ENCODE measurements at regions not wholly inside any gene's neighbourhood (a gene's known extent, or its start where the extent isn't known, plus 50 kb on each side); places are given as distances from the start of the nearest gene placed in this dataset.

- Histone ChIP-seq H4K8ac (ENCODE audit: extremely low read depth, insufficient read depth, low read length) (no peak overlapping the region), H3K4me1 (replicated peaks in 1 of 4; ENCODE audit: control insufficient read depth in 3 of 4, insufficient read depth in 4 of 4, low read length in 3 of 4) (no peaks in the 10 kb centered on the region), H2AK5ac (ENCODE audit: low read depth, low read length) (no peak overlapping the region), H3K4ac (replicated peaks; ENCODE audit: insufficient read length, low read depth, low read length) (no peak overlapping the region), H2BK15ac (ENCODE audit: low read length) (no peak overlapping the region), H3K56ac (replicated peaks; ENCODE audit: insufficient read length, low read depth, low read length) (no peak overlapping the region), H2BK5ac (ENCODE audit: low read depth, low read length) (no peak overlapping the region), H3K9me3 (ENCODE audit: insufficient read depth in 2 of 2, low read depth in 1 of 2, low read length in 1 of 2) (no peaks in the 10 kb centered on the region), H4K5ac (ENCODE audit: insufficient read length, low read depth, low read length) (no peak overlapping the region), H3K4me2 (ENCODE audit: insufficient read depth in 1 of 2, low read depth in 2 of 2, low read length in 2 of 2) (no peak overlapping the region), H3K14ac (ENCODE audit: insufficient read length) (no peak overlapping the region), H2BK20ac (ENCODE audit: low read length) (no peak overlapping the region), H3K23me2 (ENCODE audit: low read depth, low read length) (no peaks in the 10 kb centered on the region), H3K79me1 (ENCODE audit: low read depth, low read length) (no peaks in the 10 kb centered on the region), H4K20me1 (replicated peaks in 1 of 2; ENCODE audit: control insufficient read depth in 1 of 2, insufficient read depth in 2 of 2, low read length in 2 of 2) (no peaks in the 10 kb centered on the region), H2BK12ac (ENCODE audit: low read depth, low read length) (no peak overlapping the region), H3K79me2 (ENCODE audit: control insufficient read depth in 1 of 2, insufficient read depth in 2 of 2, low read length in 2 of 2) (no peaks in the 10 kb centered on the region), H2BK120ac (replicated peaks; ENCODE audit: low read depth, low read length) (no peak overlapping the region), H3K4me3 (ENCODE audit: extremely low read depth in 1 of 4, insufficient read depth in 2 of 4, low read depth in 3 of 4, low read length in 4 of 4) (no peak overlapping the region), H2AFZ (ENCODE audit: low read length) (no peak overlapping the region), H3K27ac (ENCODE audit: low read depth, low read length) (no peak overlapping the region), H3K18ac (ENCODE audit: extremely low read depth, low read length) (no peak overlapping the region), H3K36me3 (ENCODE audit: control insufficient read depth in 2 of 4, insufficient read depth in 4 of 4, low read length in 3 of 4) (no peaks in the 10 kb centered on the region), H3K23ac (ENCODE audit: insufficient read length) (no peak overlapping the region), H3K27me3 (replicated peaks in 1 of 4; ENCODE audit: control insufficient read depth in 3 of 4, extremely low read depth in 1 of 4, insufficient read depth in 3 of 4, low read length in 3 of 4) (no peaks in the 10 kb centered on the region), H3K9ac (replicated peaks in 1 of 4; ENCODE audit: extremely low read depth in 1 of 4, low read depth in 3 of 4, low read length in 3 of 4) (no peak overlapping the region), H4K91ac (replicated peaks; ENCODE audit: insufficient read length, low read length) (no peak overlapping the region)
- CTCF ChIA-PET (ENCODE audit: partially characterized antibody): no interaction called here
- POLR2A ChIA-PET (ENCODE audit: partially characterized antibody): no interaction called here
- WGBS, 2 experiments (ENCODE audit: extremely low coverage in 1 of 2, insufficient coverage in 1 of 2, insufficient read length in 1 of 2, insufficient replicate concordance in 2 of 2, low coverage in 1 of 2, low lambda C conversion rate in 2 of 2, missing lambda C conversion rate in 1 of 2): 93% methylated on average over 5 of the region's 5 CpGs; no CpG with 5 or more reads in 1 of the 2 experiments
- no peak for TF ChIP-seq ASH2L (IDR thresholded peaks at IDR 0.05; ENCODE audit: low read length)
- TF ChIP-seq ATF3 (IDR thresholded peaks at IDR 0.05; ENCODE audit: insufficient read depth, low read depth, low read length): no peak
- DNase-seq (ENCODE audit: low read depth in 1 of 2, low spot score in 2 of 2) (no peak), FAIRE-seq (no peak)
Observed at GRCh38 chr18:29383311-29384273, 1206.7 kb upstream of the CDH2 start.
